HCT116 (cell line): ENCODE measurements at regions not wholly inside any gene's neighbourhood (a gene's known extent, or its start where the extent isn't known, plus 50 kb on each side); places are given as distances from the start of the nearest gene placed in this dataset.

ENCODE experiments used
- EZH2 ChIP-seq: fragments of 200-600 bp; sonication (generic); IDR thresholded peaks from 2 replicates; pipeline ENCODE4 v1.6.1; 2017; ENCODE audit warnings: antibody characterized with exemption, mixed run types
- POLR2AphosphoS5 ChIP-seq: IDR thresholded peaks from 2 replicates; pipeline ENCODE4 v1.6.1; 2011; ENCODE audit warnings: mild to moderate bottlenecking, low read depth, low read length, moderate library complexity
- TF ChIP-seq, protein P1 (sequence below), 3 experiments: fragments of 200-600 bp in 1 of 3; sonication (generic) in 1 of 3; IDR thresholded peaks in 2 of 3; conservative IDR thresholded peaks in 1 of 3; 2 replicates each; pipeline ENCODE4 v1.5.1; 2012 to 2017; ENCODE audit warnings: low read depth in 2 of 3, low read length in 2 of 3, antibody characterized with exemption in 1 of 3, borderline replicate concordance in 1 of 3, control low read depth in 1 of 3, mild to moderate bottlenecking in 1 of 3, mixed read lengths in 1 of 3, mixed run types in 1 of 3, moderate library complexity in 1 of 3; ENCODE audit not compliant: insufficient read depth in 1 of 3
- TF ChIP-seq, protein P2 (sequence below): IDR thresholded peaks from 2 replicates; pipeline ENCODE4 v1.6.1; 2012

DNA sequence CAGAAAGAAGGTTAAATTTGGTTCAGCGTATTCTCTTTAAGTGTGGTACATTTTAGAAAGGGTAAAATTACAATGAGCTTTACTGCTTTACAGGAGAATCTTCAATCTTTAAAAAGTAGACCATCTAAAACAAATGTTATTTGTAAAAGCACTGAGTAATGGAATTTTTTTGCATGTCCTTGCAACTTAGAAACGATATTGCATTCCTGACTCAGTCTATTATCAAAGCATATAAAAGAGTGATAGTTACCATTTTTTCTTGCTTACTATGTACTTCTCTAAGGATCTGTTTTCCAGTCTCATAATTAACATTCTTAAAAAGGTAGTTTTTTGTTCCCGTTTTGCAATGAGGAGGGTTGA lies 55.5 kb upstream of the TNFAIP8 start:
- TF ChIP-seq, protein P1, sequence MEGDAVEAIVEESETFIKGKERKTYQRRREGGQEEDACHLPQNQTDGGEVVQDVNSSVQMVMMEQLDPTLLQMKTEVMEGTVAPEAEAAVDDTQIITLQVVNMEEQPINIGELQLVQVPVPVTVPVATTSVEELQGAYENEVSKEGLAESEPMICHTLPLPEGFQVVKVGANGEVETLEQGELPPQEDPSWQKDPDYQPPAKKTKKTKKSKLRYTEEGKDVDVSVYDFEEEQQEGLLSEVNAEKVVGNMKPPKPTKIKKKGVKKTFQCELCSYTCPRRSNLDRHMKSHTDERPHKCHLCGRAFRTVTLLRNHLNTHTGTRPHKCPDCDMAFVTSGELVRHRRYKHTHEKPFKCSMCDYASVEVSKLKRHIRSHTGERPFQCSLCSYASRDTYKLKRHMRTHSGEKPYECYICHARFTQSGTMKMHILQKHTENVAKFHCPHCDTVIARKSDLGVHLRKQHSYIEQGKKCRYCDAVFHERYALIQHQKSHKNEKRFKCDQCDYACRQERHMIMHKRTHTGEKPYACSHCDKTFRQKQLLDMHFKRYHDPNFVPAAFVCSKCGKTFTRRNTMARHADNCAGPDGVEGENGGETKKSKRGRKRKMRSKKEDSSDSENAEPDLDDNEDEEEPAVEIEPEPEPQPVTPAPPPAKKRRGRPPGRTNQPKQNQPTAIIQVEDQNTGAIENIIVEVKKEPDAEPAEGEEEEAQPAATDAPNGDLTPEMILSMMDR (IDR thresholded peaks at IDR 0.05 in 2 of 3, conservative IDR thresholded peaks at IDR 0.05 in 1 of 3; ENCODE audit: borderline replicate concordance in 1 of 3, insufficient read depth in 1 of 3, low read depth in 2 of 3, low read length in 2 of 3): no peak
- TF ChIP-seq POLR2AphosphoS5: no peak
- TF ChIP-seq EZH2: no peak
- TF ChIP-seq, protein P2, sequence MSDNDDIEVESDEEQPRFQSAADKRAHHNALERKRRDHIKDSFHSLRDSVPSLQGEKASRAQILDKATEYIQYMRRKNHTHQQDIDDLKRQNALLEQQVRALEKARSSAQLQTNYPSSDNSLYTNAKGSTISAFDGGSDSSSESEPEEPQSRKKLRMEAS: no peak
